ENCODE measurements at regions not wholly inside any gene's neighbourhood (a gene's known extent, or its start where the extent isn't known, plus 50 kb on each side); places are given as distances from the start of the nearest gene placed in this dataset.

- TF ChIP-seq CTCF (IDR thresholded peaks at IDR 0.05; ENCODE audit: low read length): no peak
- no peak for TF ChIP-seq EZH2 (optimal IDR thresholded peaks at IDR 0.05; ENCODE audit: low read depth, low read length)
- TF ChIP-seq EZH2phosphoT487 (IDR thresholded peaks at IDR 0.05; ENCODE audit: low read length): no peak
Observed at GRCh38 chr10:37584643-37585042, 272.8 kb downstream of the ZNF248 start.

Data from MM.1S (cell line).